Natural killer cell (primary cell): ENCODE measurements at regions not wholly inside any gene's neighbourhood (a gene's known extent, or its start where the extent isn't known, plus 50 kb on each side); places are given as distances from the start of the nearest gene placed in this dataset.

Experiments used
- ATAC-seq, 3 donors: fragments of 150-1000 bp in 2 of 3; fragments of 200-7000 bp in 1 of 3; cut with Tn5 transposase; 1 replicate in 1 of 3; 2 replicates in 2 of 3; pipeline ENCODE4 v1.10.0; 2021; ENCODE audit warnings: mild to moderate bottlenecking in 2 of 3, moderate library complexity in 2 of 3
- DNase-seq, 2 donors: peaks; one replicate each; pipeline versions ENCODE4 v3.0.0 to v3.0.0-alpha.2; 2013 to 2021; ENCODE audit warnings: mixed read lengths in 1 of 2
- H3K27ac ChIP-seq: one replicate; pipeline ENCODE4 v1.5.1; 2013; ENCODE audit warnings: mild to moderate bottlenecking, low read length
- H3K27me3 ChIP-seq: one replicate; pipeline ENCODE4 v1.6.1; 2013; ENCODE audit warnings: low read length; ENCODE audit not compliant: control insufficient read depth, insufficient read depth
- H3K36me3 ChIP-seq: one replicate; pipeline ENCODE4 v1.6.1; 2013; ENCODE audit warnings: low read length; ENCODE audit not compliant: control insufficient read depth, insufficient read depth
- H3K4me1 ChIP-seq: one replicate; pipeline ENCODE4 v1.6.1; 2013; ENCODE audit warnings: low read length; ENCODE audit not compliant: control insufficient read depth, insufficient read depth
- H3K4me3 ChIP-seq: one replicate; pipeline ENCODE4 v1.5.1; 2013; ENCODE audit warnings: low read length
- H3K9me3 ChIP-seq: one replicate; pipeline ENCODE4 v1.6.1; 2013; ENCODE audit warnings: low read length; ENCODE audit not compliant: control insufficient read depth, insufficient read depth
- H3K27ac Mint-ChIP-seq, 2 donors: one replicate each; pipeline ENCODE4 v1.8.0; 2022; ENCODE audit warnings: mild to moderate bottlenecking in 2 of 2, mixed read lengths in 2 of 2, moderate library complexity in 1 of 2
- H3K27me3 Mint-ChIP-seq, 2 donors: one replicate each; pipeline ENCODE4 v1.8.0; 2022; ENCODE audit warnings: low read depth in 2 of 2, mixed read lengths in 2 of 2
- H3K36me3 Mint-ChIP-seq: one replicate; pipeline ENCODE4 v1.8.0; 2022; ENCODE audit warnings: mixed read lengths
- H3K4me1 Mint-ChIP-seq, 2 donors: one replicate each; pipeline ENCODE4 v1.8.0; 2022; ENCODE audit warnings: mixed read lengths in 2 of 2
- H3K4me3 Mint-ChIP-seq: one replicate; pipeline ENCODE4 v1.8.0; 2022; ENCODE audit warnings: mild to moderate bottlenecking, moderate library complexity, mixed read lengths
- H3K9me3 Mint-ChIP-seq, 2 donors: one replicate each; pipeline ENCODE4 v1.8.0; 2022; ENCODE audit warnings: mixed read lengths in 2 of 2
- CTCF ChIP-seq: fragments of 200-600 bp; IDR thresholded peaks from one replicate; pipeline ENCODE4 v1.8.0; 2022; ENCODE audit warnings: antibody characterized with exemption
- WGBS: methylation state at CpG from one replicate; pipeline ENCODE4 v1.1.7; 2013; ENCODE audit warnings: missing lambda C conversion rate; ENCODE audit not compliant: insufficient coverage; 5-methylcytosine and 5-hydroxymethylcytosine counted together
- intact Hi-C: fragments of 100-400 bp; cut with micrococcal nuclease; formaldehyde crosslinking; loops from one replicate; pipeline ENCODE4 v1.14.2; 2022

- no peak overlapping the region for H3K4me3 ChIP-seq
- ATAC-seq (no peak), DNase-seq (no peak)
- H3K4me1 ChIP-seq, result no peaks in the 10 kb centered on the region
- no peaks in the 10 kb centered on the region for H3K36me3 ChIP-seq
- TF ChIP-seq CTCF, result no peak
- no CpG with 5 or more reads among the region's 1 CpG for WGBS
- intact Hi-C loops, result no loop called here
- H3K27me3 ChIP-seq, result no peaks in the 10 kb centered on the region
- no peaks in the 10 kb centered on the region for H3K4me1 Mint-ChIP-seq
- no peaks in the 10 kb centered on the region for H3K27me3 Mint-ChIP-seq
- no peaks in the 10 kb centered on the region for H3K9me3 ChIP-seq
- peaks cover 5% of the 10 kb centered on the region for H3K36me3 Mint-ChIP-seq
- H3K27ac ChIP-seq, result no peak overlapping the region
- H3K9me3 Mint-ChIP-seq, result peaks cover 8 to 14% of the 10 kb centered on the region in 2 donors
- no peak overlapping the region for H3K4me3 Mint-ChIP-seq
- no peak overlapping the region for H3K27ac Mint-ChIP-seq
Observed at GRCh38 chr1:81142099-81142826, 658.5 kb upstream of the ADGRL2 start.

DNA sequence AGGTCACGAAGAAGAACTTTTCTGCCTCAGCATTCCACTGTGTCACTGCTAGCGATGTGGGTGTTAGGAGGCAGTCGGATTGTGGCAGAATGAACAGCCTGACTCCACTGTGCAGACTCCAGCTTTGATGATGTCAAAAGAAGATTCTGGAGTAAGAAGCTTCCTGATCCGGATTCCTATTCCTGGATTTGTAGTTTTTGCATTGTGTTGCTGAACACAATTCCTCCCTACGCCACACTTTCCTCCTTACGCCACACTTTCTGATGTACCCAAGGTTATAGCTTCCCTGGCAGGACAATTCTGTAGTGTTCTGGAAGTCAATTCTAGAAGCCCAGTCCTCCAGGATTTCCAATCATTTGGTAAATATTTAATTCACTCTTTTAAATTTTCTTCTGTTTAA lies 665.2 kb upstream of the ADGRL2 start:
- no peaks in the 10 kb centered on the region for H3K4me1 ChIP-seq
- no peaks in the 10 kb centered on the region for H3K36me3 ChIP-seq
- H3K4me3 ChIP-seq, result no peak overlapping the region
- Mint-ChIP-seq H3K27me3 (no peaks in the 10 kb centered on the region), H3K4me3 (no peak overlapping the region), H3K36me3 (peaks cover 5% of the 10 kb centered on the region), H3K27ac (no peak overlapping the region), H3K9me3 (peaks cover 6 to 20% of the 10 kb centered on the region in 2 donors), H3K4me1 (no peaks in the 10 kb centered on the region)
- 84% methylated on average over 6 of the region's 6 CpGs for WGBS
- intact Hi-C loops, result no loop called here
- no peaks in the 10 kb centered on the region for H3K27me3 ChIP-seq
- DNase-seq, result no peak
- TF ChIP-seq CTCF, result no peak
- H3K9me3 ChIP-seq, result no peaks in the 10 kb centered on the region
- H3K27ac ChIP-seq, result no peak overlapping the region
- ATAC-seq, result no peak

- TF ChIP-seq CTCF, result no peak
- no peaks in the 10 kb centered on the region for H3K36me3 ChIP-seq
- Mint-ChIP-seq H3K4me3 (no peak overlapping the region), H3K27me3 (no peaks in the 10 kb centered on the region), H3K4me1 (no peaks in the 10 kb centered on the region), H3K9me3 (peaks cover 9 to 23% of the 10 kb centered on the region in 2 donors), H3K36me3 (no peaks in the 10 kb centered on the region), H3K27ac (no peak overlapping the region)
- ATAC-seq (no peak), DNase-seq (no peak)
- no peaks in the 10 kb centered on the region for H3K27me3 ChIP-seq
- H3K4me1 ChIP-seq, result no peaks in the 10 kb centered on the region
- no peak overlapping the region for H3K4me3 ChIP-seq
- no peak overlapping the region for H3K27ac ChIP-seq
- WGBS, result 80% methylated on average over 3 of the region's 3 CpGs
- peaks cover 4% of the 10 kb centered on the region for H3K9me3 ChIP-seq
- intact Hi-C loops, result no loop called here
Observed at GRCh38 chr1:81129776-81130175, 671.0 kb upstream of the ADGRL2 start.

- Histone ChIP-seq H3K9me3 (peaks cover 4% of the 10 kb centered on the region), H3K27me3 (no peaks in the 10 kb centered on the region), H3K4me1 (no peaks in the 10 kb centered on the region), H3K4me3 (no peak overlapping the region), H3K27ac (no peak overlapping the region), H3K36me3 (no peaks in the 10 kb centered on the region)
- Mint-ChIP-seq H3K4me1 (no peaks in the 10 kb centered on the region), H3K4me3 (no peak overlapping the region), H3K27me3 (no peaks in the 10 kb centered on the region), H3K27ac (no peak overlapping the region), H3K36me3 (no peaks in the 10 kb centered on the region), H3K9me3 (peaks cover 9 to 23% of the 10 kb centered on the region in 2 donors)
- no peak for TF ChIP-seq CTCF
- intact Hi-C loops, result no loop called here
- DNase-seq (no peak), ATAC-seq (no peak)
- WGBS, result 80% methylated on average over 3 of the region's 4 CpGs
Observed at GRCh38 chr1:81129366-81129765, 671.4 kb upstream of the ADGRL2 start.
